ENCODE measurements at regions not wholly inside any gene's neighbourhood (a gene's known extent, or its start where the extent isn't known, plus 50 kb on each side); places are given as distances from the start of the nearest gene placed in this dataset.

DNA sequence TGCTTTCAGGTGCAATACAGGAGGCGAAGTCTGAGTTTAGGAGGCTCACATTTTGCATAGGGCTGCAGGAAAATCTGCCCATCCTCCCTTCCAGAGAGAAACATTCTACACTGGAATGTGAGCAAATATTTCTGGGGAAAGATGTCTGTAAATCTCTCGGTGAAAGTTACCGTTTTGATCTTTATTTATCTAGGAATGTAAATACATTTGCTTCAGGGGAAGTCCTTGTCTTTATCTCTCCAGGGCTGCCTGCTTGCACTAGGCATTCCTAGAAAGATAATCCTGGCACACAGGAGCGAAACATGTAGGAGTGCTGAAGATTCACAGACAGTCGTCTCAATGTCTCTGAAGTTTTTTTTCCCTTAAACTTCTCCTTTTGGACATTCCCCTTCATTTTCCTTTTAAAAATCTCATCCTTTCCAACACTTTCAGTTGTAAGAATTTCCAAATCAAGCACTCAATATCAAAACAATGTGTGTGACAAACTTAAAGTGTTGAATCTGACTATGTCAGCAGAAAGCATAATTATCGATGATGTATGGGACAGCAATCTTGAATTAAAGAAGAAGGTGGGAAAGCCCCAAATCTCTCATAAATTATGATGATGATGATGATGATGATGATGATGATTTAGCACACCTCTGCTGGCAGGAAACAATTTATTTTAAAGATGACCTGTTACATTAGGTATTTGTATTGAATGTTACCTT is 113.4 kb upstream of the RESF1 start:
- H3K9me3 ChIP-seq = peaks cover 0 to 3% of the 10 kb centered on the region in 2 donors
- H3K4me3 ChIP-seq = no peak overlapping the region
- H3K4me1 ChIP-seq = no peaks in the 10 kb centered on the region
- H3K36me3 ChIP-seq = no peaks in the 10 kb centered on the region
- intact Hi-C loops (cut with DNase I; ENCODE audit: low total_unique reads) = no loop called here
- no peaks in the 10 kb centered on the region for H3K27me3 ChIP-seq
- no peak overlapping the region for H3K27ac ChIP-seq
- TF ChIP-seq, protein P1, sequence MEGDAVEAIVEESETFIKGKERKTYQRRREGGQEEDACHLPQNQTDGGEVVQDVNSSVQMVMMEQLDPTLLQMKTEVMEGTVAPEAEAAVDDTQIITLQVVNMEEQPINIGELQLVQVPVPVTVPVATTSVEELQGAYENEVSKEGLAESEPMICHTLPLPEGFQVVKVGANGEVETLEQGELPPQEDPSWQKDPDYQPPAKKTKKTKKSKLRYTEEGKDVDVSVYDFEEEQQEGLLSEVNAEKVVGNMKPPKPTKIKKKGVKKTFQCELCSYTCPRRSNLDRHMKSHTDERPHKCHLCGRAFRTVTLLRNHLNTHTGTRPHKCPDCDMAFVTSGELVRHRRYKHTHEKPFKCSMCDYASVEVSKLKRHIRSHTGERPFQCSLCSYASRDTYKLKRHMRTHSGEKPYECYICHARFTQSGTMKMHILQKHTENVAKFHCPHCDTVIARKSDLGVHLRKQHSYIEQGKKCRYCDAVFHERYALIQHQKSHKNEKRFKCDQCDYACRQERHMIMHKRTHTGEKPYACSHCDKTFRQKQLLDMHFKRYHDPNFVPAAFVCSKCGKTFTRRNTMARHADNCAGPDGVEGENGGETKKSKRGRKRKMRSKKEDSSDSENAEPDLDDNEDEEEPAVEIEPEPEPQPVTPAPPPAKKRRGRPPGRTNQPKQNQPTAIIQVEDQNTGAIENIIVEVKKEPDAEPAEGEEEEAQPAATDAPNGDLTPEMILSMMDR (IDR thresholded peaks at IDR 0.05) = no peak
- TF ChIP-seq POLR2A (IDR thresholded peaks at IDR 0.05) = no peak
- no peak for DNase-seq

DNA sequence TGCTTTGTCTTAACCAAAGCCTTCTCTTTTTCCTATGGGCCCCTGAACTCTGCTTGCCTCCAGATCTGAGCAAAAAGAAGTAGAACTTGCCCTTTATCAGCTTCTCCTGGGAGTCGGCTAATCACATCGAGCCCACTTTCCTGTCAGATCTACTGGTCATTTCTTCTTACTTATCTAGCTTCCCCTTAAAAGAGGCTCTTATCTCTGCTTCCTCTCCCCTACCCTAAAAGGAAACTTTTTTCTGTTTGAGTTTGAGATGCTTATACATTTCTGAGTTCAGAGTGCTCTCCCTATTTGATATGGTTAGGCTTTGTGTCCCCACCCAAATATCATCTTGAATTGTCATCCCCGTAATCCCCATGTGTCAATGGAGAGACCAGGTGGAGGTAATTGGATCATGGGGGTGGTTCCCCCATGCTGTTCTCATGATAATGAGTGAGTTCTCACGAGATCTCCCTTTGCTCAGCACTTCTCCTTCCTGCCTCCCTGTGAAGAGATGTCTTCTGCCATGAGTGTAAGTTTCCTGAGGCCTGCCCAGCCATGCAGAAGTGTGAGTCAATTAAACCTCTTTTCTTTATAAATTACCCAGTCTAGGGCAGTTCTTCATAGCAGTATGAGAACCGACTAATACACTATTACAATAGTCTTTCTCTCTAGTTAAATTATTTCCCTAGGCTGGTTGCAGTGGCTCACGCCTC is 114.7 kb upstream of the AMN1 start:
- Histone ChIP-seq H3K4me3 (no peak overlapping the region), H3K27me3 (no peaks in the 10 kb centered on the region), H3K9me3 (no peaks in the 10 kb centered on the region), H3K27ac (no peak overlapping the region), H3K4me1 (no peaks in the 10 kb centered on the region), H3K36me3 (no peaks in the 10 kb centered on the region)
- no peak for TF ChIP-seq POLR2A (IDR thresholded peaks at IDR 0.05)
- TF ChIP-seq, protein P1 (IDR thresholded peaks at IDR 0.05) = no peak
- DNase-seq = no peak
- intact Hi-C loops (cut with DNase I; ENCODE audit: low total_unique reads) = no loop called here

DNA sequence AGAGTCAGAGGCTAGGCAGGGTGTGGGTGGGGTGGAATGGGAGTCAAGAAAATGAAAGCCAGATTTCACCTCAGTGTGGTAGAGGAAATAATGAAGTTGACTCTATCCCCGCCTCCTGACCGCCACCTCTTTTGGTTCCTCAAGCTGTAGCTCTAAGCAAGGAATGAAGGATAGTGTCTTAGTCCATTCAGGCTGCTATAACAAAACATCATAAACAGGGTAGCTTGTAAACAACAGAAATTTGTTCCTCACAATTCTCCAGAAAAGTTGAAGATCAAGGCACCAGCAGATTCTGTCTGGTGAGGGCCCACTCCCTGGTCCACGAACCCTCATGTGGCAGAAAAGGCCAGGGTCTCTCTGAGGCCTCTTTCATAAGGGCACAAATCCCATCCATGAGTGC is 109.1 kb upstream of the AMN1 start:
- H3K27ac ChIP-seq = no peak overlapping the region
- H3K9me3 ChIP-seq = no peaks in the 10 kb centered on the region
- intact Hi-C loops (cut with DNase I; ENCODE audit: low total_unique reads) = no loop called here
- TF ChIP-seq POLR2A (IDR thresholded peaks at IDR 0.05) = no peak
- TF ChIP-seq, protein P1 (IDR thresholded peaks at IDR 0.05) = no peak
- H3K4me1 ChIP-seq = no peaks in the 10 kb centered on the region
- no peaks in the 10 kb centered on the region for H3K27me3 ChIP-seq
- H3K4me3 ChIP-seq = no peak overlapping the region
- H3K36me3 ChIP-seq = no peaks in the 10 kb centered on the region
- no peak for DNase-seq

DNA sequence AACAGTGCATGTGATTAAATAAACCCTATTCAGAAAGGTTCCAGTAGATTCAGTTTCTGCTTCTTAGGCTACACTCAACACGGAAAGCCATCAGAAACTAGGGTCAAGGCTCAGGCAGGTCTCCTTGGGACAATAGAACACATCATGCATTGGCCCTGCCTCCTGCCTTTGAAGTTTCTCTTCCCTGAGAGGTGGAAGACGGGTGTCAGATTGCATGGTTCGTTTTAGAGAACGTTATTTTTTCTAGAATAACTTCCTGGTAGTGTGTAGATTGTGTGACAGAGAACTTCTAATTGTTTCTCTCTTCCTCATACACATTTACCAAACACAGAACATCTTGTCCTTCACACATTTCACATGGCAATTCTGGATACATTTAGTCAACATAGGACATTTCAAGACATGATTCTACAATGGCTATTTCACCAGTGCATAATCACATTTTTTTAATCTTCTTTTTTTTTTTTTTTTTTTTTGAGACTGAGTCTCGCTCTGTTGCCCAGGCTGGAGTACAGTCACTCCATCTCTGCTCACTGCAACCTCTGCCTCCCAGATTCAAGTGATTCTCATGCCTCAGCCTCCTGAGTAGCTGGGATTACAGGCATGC is 106.6 kb upstream of the AMN1 start:
- Histone ChIP-seq H3K36me3 (no peaks in the 10 kb centered on the region), H3K27me3 (no peaks in the 10 kb centered on the region), H3K9me3 (no peaks in the 10 kb centered on the region), H3K4me1 (no peaks in the 10 kb centered on the region), H3K4me3 (no peak overlapping the region), H3K27ac (no peak overlapping the region)
- no peak for DNase-seq
- intact Hi-C loops (cut with DNase I; ENCODE audit: low total_unique reads) = no loop called here
- TF ChIP-seq POLR2A (IDR thresholded peaks at IDR 0.05) = no peak
- TF ChIP-seq, protein P1 (IDR thresholded peaks at IDR 0.05) = no peak

DNA sequence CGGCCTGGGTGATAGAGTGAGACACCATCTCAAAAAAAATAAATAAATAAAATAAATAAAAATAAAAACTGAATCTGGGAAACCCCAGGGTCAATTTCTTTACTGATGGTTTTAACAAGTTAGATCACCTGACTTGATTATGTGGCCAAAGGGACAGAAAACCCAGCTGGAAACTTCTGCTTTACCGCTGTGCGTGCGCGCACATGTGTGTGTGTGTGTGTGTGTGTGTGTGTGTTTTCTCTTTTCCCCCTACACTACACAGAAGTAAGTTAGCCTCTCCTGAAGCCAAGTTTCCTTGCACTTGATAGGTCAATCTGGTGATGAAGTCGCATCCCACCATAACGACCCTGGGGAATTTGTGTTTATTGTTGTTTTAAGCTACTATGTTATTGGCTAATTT is 105.3 kb upstream of the AMN1 start:
- no peak for TF ChIP-seq POLR2A (IDR thresholded peaks at IDR 0.05)
- TF ChIP-seq, protein P1 (IDR thresholded peaks at IDR 0.05) = no peak
- Histone ChIP-seq H3K4me1 (no peaks in the 10 kb centered on the region), H3K27ac (no peak overlapping the region), H3K27me3 (no peaks in the 10 kb centered on the region), H3K36me3 (no peaks in the 10 kb centered on the region), H3K9me3 (no peaks in the 10 kb centered on the region), H3K4me3 (no peak overlapping the region)
- no peak for DNase-seq
- intact Hi-C loops (cut with DNase I; ENCODE audit: low total_unique reads) = no loop called here

Measured in uterus (tissue), 3 donors.